BE2C (cell line): ENCODE measurements at regions not wholly inside any gene's neighbourhood (a gene's known extent, or its start where the extent isn't known, plus 50 kb on each side); places are given as distances from the start of the nearest gene placed in this dataset.

Experiments used
- DNase-seq: peaks from one replicate; pipeline ENCODE4 v3.0.0-alpha.2; 2020
- H3K27me3 ChIP-seq: fragments of 250-450 bp; sonication (Bioruptor Pico); 2 replicates; pipeline ENCODE4 v1.5.1; 2020; ENCODE audit warnings: mild to moderate bottlenecking
- H3K36me3 ChIP-seq: fragments of 250-450 bp; sonication (Bioruptor Pico); 2 replicates; pipeline ENCODE4 v1.5.1; 2020; ENCODE audit warnings: mild to moderate bottlenecking
- H3K4me1 ChIP-seq: fragments of 250-450 bp; sonication (Bioruptor Pico); 2 replicates; pipeline ENCODE4 v1.5.1; 2020
- H3K4me3 ChIP-seq: 2 replicates; pipeline ENCODE4 v1.5.1; 2011; ENCODE audit warnings: low read depth, low read length
- H3K9me3 ChIP-seq: fragments of 250-450 bp; sonication (Bioruptor Pico); 2 replicates; pipeline ENCODE4 v1.5.1; 2020
- CTCF ChIP-seq: IDR thresholded peaks from 2 replicates; pipeline ENCODE4 v1.5.1; 2012; ENCODE audit warnings: mild to moderate bottlenecking, low read depth, low read length

- Histone ChIP-seq H3K27me3 (peaks cover 8% of the 10 kb centered on the region), H3K4me1 (no peaks in the 10 kb centered on the region), H3K36me3 (no peaks in the 10 kb centered on the region), H3K9me3 (no peaks in the 10 kb centered on the region), H3K4me3 (no peak overlapping the region)
- TF ChIP-seq CTCF = no peak
- no peak for DNase-seq
Measured at GRCh38 chr7:25358926-25359325, 130.6 kb upstream of the NPVF start.

GRCh38 chr7:25359471-25360059 is 131.3 kb upstream of the NPVF start:
- H3K4me1 ChIP-seq = no peaks in the 10 kb centered on the region
- H3K4me3 ChIP-seq = no peak overlapping the region
- peaks cover 5% of the 10 kb centered on the region for H3K27me3 ChIP-seq
- no peak for DNase-seq
- no peak for TF ChIP-seq CTCF
- no peaks in the 10 kb centered on the region for H3K9me3 ChIP-seq
- H3K36me3 ChIP-seq = no peaks in the 10 kb centered on the region

- H3K4me1 ChIP-seq = no peaks in the 10 kb centered on the region
- no peak for DNase-seq
- no peak overlapping the region for H3K4me3 ChIP-seq
- peaks cover 5% of the 10 kb centered on the region for H3K27me3 ChIP-seq
- no peaks in the 10 kb centered on the region for H3K36me3 ChIP-seq
- H3K9me3 ChIP-seq = no peaks in the 10 kb centered on the region
- TF ChIP-seq CTCF = no peak
Measured at GRCh38 chr7:25360451-25360850, 132.2 kb upstream of the NPVF start.

- Histone ChIP-seq H3K36me3 (no peaks in the 10 kb centered on the region), H3K9me3 (no peaks in the 10 kb centered on the region), H3K4me3 (no peak overlapping the region), H3K27me3 (peaks cover 5% of the 10 kb centered on the region), H3K4me1 (no peaks in the 10 kb centered on the region)
- no peak for TF ChIP-seq CTCF
- DNase-seq = no peak
Measured at GRCh38 chr7:25361387-25361786, 133.1 kb upstream of the NPVF start.

GRCh38 chr7:25361863-25362262 is 133.6 kb upstream of the NPVF start:
- Histone ChIP-seq H3K27me3 (peaks cover 8% of the 10 kb centered on the region), H3K4me3 (no peak overlapping the region), H3K36me3 (no peaks in the 10 kb centered on the region), H3K9me3 (no peaks in the 10 kb centered on the region), H3K4me1 (no peaks in the 10 kb centered on the region)
- TF ChIP-seq CTCF = no peak
- DNase-seq = no peak

GRCh38 chr7:25368599-25369201 is 140.4 kb upstream of the NPVF start:
- no peaks in the 10 kb centered on the region for H3K4me1 ChIP-seq
- DNase-seq = no peak
- H3K27me3 ChIP-seq = peaks cover 25% of the 10 kb centered on the region
- H3K9me3 ChIP-seq = 0 out of 2 replicates have a peak, but pooled peaks cover 2% of the 10 kb centered on the region
- no peak for TF ChIP-seq CTCF
- no peak overlapping the region for H3K4me3 ChIP-seq
- no peaks in the 10 kb centered on the region for H3K36me3 ChIP-seq
